ENCODE measurements at regions not wholly inside any gene's neighbourhood (a gene's known extent, or its start where the extent isn't known, plus 50 kb on each side); places are given as distances from the start of the nearest gene placed in this dataset.

DNA sequence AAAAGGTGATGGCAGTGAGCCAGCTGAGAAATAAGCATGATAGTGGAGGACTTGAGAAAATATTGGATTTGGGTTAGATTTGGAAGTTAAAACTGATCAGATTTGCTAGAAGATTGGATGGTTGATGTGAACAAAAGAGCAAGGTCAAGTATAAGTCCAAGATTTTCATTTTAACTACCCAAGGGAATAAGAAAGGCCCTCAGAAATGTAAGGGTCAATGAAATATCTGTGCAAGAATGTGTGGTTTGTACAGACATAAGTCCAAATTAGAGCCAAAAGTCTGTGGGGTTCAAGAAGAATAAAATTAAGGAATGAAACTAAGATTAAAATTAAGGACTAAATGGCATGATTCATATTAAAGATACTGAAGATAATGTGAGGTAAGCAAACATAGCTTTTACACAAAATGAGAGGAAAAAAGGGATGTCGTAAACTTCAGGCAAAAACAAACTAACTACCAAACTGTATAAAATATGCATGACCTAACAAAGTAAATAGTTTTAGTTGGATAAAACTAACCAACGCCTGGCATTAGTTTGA, 78.4 kb upstream of the CACNA2D1 start:
- no peak for TF ChIP-seq CTCF (IDR thresholded peaks at IDR 0.05; ENCODE audit: poor library complexity, severe bottlenecking)
- TF ChIP-seq, protein P1, sequence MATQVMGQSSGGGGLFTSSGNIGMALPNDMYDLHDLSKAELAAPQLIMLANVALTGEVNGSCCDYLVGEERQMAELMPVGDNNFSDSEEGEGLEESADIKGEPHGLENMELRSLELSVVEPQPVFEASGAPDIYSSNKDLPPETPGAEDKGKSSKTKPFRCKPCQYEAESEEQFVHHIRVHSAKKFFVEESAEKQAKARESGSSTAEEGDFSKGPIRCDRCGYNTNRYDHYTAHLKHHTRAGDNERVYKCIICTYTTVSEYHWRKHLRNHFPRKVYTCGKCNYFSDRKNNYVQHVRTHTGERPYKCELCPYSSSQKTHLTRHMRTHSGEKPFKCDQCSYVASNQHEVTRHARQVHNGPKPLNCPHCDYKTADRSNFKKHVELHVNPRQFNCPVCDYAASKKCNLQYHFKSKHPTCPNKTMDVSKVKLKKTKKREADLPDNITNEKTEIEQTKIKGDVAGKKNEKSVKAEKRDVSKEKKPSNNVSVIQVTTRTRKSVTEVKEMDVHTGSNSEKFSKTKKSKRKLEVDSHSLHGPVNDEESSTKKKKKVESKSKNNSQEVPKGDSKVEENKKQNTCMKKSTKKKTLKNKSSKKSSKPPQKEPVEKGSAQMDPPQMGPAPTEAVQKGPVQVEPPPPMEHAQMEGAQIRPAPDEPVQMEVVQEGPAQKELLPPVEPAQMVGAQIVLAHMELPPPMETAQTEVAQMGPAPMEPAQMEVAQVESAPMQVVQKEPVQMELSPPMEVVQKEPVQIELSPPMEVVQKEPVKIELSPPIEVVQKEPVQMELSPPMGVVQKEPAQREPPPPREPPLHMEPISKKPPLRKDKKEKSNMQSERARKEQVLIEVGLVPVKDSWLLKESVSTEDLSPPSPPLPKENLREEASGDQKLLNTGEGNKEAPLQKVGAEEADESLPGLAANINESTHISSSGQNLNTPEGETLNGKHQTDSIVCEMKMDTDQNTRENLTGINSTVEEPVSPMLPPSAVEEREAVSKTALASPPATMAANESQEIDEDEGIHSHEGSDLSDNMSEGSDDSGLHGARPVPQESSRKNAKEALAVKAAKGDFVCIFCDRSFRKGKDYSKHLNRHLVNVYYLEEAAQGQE (IDR thresholded peaks at IDR 0.05; ENCODE audit: borderline replicate concordance) = no peak
- no peak for TF ChIP-seq EZH2 (IDR thresholded peaks at IDR 0.05; ENCODE audit: borderline replicate concordance, insufficient read depth, low read length, poor library complexity, severe bottlenecking)
- no peak for TF ChIP-seq SMC3 (conservative IDR thresholded peaks at IDR 0.05; ENCODE audit: poor library complexity)
- no peak for TF ChIP-seq POLR2AphosphoS5 (IDR thresholded peaks at IDR 0.05)
- TF ChIP-seq TAF1 (IDR thresholded peaks at IDR 0.05; ENCODE audit: low read depth) = no peak
- TF ChIP-seq EP300 (conservative IDR thresholded peaks at IDR 0.05; ENCODE audit: poor library complexity, severe bottlenecking) = no peak
- no peak for TF ChIP-seq RAD21 (conservative IDR thresholded peaks at IDR 0.05)

Data from neural cell (in vitro differentiated cells).